H1 (cell line): ENCODE measurements at regions not wholly inside any gene's neighbourhood (a gene's known extent, or its start where the extent isn't known, plus 50 kb on each side); places are given as distances from the start of the nearest gene placed in this dataset.

Source experiments
- EP300 ChIP-seq, 2 experiments: IDR thresholded peaks; 1 replicate in 1 of 2; 2 replicates in 1 of 2; pipeline ENCODE4 v1.6.1; 2011 to 2012; ENCODE audit warnings: low read depth in 2 of 2, low read length in 2 of 2, mild to moderate bottlenecking in 2 of 2, borderline replicate concordance in 1 of 2, inconsistent platforms in 1 of 2, moderate library complexity in 1 of 2
- EZH2 ChIP-seq: fragments of 200-600 bp; sonication (generic); IDR thresholded peaks from 2 replicates; pipeline ENCODE4 v1.7.1; 2012; ENCODE audit warnings: low read depth, mild to moderate bottlenecking, moderate library complexity, low read length, inconsistent platforms; ENCODE audit not compliant: severe bottlenecking
- GTF2F1 ChIP-seq: IDR thresholded peaks from 2 replicates; pipeline ENCODE4 v1.6.1; 2012; ENCODE audit warnings: low read depth, low read length, improper control_type of control experiment, borderline replicate concordance
- JUND ChIP-seq: IDR thresholded peaks from 2 replicates; pipeline ENCODE4 v1.6.1; 2011; ENCODE audit warnings: mild to moderate bottlenecking, improper control_type of control experiment, low read length
- NRF1 ChIP-seq: IDR thresholded peaks from 2 replicates; pipeline ENCODE4 v1.6.1; 2011; ENCODE audit warnings: mild to moderate bottlenecking, low read depth, low read length, improper control_type of control experiment
- SIX5 ChIP-seq: IDR thresholded peaks from 2 replicates; pipeline ENCODE4 v1.6.1; 2011; ENCODE audit warnings: mild to moderate bottlenecking, low read depth, low read length
- SP2 ChIP-seq: IDR thresholded peaks from 2 replicates; pipeline ENCODE4 v1.6.1; 2012; ENCODE audit warnings: mild to moderate bottlenecking, low read length, inconsistent platforms
- TEAD4 ChIP-seq: IDR thresholded peaks from 2 replicates; pipeline ENCODE4 v1.6.1; 2012; ENCODE audit warnings: low read depth, low read length, inconsistent platforms, mixed read lengths
- TF ChIP-seq, protein P1 (sequence below), 3 experiments: IDR thresholded peaks; 1 replicate in 2 of 3; 2 replicates in 1 of 3; pipeline versions ENCODE4 v1.5.1 to v1.6.1; 2011; ENCODE audit warnings: low read length in 3 of 3, mild to moderate bottlenecking in 3 of 3, inconsistent platforms in 2 of 3, low read depth in 1 of 3, moderate library complexity in 1 of 3; ENCODE audit not compliant: insufficient read depth in 1 of 3; ENCODE audit errors: control extremely low read depth in 1 of 3
- TF ChIP-seq, protein P2 (sequence below): IDR thresholded peaks from 2 replicates; pipeline ENCODE4 v1.6.1; 2011; ENCODE audit warnings: low read length, improper control_type of control experiment

DNA sequence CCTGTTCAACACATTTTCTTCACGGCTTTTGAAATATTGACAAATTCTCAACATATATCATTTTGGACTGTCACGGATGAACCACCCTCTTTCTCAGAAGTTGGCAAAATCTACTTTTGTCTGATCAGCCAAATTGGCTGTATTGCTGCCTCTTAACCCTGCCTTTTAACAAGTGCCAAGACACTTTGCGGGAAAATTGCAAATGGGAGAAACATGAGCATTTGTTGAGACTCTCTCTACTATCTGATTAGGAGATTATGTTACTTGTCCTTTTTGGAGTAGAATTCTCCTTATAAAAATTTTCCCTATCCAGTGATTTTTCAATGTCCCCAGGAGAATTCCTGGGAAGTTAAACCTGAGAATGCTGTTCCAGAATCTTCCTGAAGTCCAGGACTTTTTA, 256.2 kb upstream of the ZSWIM2 start:
- TF ChIP-seq, protein P1, sequence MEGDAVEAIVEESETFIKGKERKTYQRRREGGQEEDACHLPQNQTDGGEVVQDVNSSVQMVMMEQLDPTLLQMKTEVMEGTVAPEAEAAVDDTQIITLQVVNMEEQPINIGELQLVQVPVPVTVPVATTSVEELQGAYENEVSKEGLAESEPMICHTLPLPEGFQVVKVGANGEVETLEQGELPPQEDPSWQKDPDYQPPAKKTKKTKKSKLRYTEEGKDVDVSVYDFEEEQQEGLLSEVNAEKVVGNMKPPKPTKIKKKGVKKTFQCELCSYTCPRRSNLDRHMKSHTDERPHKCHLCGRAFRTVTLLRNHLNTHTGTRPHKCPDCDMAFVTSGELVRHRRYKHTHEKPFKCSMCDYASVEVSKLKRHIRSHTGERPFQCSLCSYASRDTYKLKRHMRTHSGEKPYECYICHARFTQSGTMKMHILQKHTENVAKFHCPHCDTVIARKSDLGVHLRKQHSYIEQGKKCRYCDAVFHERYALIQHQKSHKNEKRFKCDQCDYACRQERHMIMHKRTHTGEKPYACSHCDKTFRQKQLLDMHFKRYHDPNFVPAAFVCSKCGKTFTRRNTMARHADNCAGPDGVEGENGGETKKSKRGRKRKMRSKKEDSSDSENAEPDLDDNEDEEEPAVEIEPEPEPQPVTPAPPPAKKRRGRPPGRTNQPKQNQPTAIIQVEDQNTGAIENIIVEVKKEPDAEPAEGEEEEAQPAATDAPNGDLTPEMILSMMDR (IDR thresholded peaks at IDR 0.05; ENCODE audit: control extremely low read depth in 1 of 3, insufficient read depth in 1 of 3, low read depth in 1 of 3, low read length in 3 of 3) = no peak
- TF ChIP-seq SP2 (no peak), GTF2F1 (no peak), TEAD4 (no peak), EP300 (IDR thresholded peaks at IDR 0.05; ENCODE audit: borderline replicate concordance in 1 of 2, low read depth in 2 of 2, low read length in 2 of 2) (no peak), NRF1 (no peak), SIX5 (no peak), EZH2 (no peak), JUND (no peak)
- TF ChIP-seq, protein P2, sequence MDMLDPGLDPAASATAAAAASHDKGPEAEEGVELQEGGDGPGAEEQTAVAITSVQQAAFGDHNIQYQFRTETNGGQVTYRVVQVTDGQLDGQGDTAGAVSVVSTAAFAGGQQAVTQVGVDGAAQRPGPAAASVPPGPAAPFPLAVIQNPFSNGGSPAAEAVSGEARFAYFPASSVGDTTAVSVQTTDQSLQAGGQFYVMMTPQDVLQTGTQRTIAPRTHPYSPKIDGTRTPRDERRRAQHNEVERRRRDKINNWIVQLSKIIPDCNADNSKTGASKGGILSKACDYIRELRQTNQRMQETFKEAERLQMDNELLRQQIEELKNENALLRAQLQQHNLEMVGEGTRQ = no peak
